T-helper 1 cell (primary cell): ENCODE measurements at regions not wholly inside any gene's neighbourhood (a gene's known extent, or its start where the extent isn't known, plus 50 kb on each side); places are given as distances from the start of the nearest gene placed in this dataset.

Experiments used
- DNase-seq, 5 donors: peaks; one replicate each; pipeline ENCODE4 v3.0.0-alpha.2; 2012 to 2020

DNA sequence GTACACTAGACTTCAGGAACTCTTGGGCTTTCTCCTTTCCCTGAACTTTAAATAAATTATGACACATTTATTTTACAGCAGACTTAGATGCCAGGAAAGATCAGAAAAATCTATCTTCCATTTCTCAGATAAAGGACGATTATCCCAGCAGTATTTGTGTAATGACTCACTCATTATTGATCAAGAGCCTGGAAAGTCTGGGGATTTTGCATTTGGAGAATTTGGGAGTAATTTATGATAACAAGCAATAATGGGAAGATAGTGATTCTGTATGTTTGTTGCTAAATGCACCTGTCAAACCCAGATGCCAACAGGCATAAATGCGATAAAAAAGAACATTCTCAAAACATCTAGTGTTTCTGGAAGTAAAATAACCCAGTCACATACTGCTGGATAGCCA lies 480.2 kb upstream of the ATP2B1 start:
- no peak for DNase-seq

DNA sequence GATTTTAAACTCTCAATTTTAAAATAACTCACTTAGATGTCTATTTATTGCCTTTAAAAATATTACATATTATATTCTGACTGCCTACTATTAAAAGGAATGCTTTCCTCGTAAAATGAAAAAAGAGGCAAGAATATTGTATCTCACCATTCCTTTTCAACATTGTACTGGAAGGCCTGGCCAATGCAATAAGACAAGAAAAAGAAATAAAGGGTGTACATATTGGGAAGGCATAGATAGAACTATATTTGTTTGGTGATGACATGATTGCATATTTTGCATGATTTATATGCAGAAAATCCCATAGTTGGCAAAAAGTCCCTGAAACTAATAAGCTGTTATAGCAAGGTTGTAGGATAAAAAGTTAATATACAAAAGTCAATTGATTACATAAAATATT lies 474.6 kb upstream of the ATP2B1 start:
- no peak for DNase-seq

DNA sequence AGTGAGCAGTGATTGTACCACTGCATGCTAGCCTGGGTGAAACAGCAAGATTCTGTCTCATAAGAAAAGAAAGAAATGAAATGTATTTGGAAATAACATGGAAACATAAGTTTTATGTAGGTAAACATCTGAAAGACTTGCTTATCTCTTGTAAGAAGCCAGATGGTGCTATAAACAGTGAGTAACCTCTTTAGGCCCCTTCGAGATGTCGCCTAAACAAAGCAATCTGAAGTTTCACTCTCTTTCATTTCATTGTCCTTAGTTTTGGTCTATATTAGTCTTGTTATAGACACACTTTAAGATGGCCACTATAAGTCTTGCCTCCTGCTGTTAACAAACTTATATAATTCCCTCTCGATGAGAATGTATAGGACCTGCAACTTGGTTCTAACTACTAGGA lies 472.6 kb upstream of the ATP2B1 start:
- no peak for DNase-seq

DNA sequence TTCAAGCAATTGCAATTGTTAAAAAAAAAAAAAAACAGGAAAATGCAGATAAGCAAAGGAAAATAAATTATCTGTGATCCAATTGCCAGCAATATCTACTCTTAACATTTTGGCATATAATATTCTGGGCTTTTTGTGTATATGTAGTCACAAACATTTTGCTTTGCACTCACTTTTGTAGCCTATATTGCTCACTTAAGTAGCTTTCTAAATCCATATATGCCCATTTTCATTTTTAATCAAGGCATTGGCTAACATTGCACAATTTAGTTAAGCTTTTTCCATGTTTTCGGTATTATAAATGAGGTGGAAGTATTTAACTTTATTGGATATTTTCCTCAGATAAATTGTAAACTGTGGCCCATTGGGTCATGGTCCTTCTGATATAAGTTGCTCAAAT lies 466.3 kb upstream of the ATP2B1 start:
- no peak for DNase-seq

DNA sequence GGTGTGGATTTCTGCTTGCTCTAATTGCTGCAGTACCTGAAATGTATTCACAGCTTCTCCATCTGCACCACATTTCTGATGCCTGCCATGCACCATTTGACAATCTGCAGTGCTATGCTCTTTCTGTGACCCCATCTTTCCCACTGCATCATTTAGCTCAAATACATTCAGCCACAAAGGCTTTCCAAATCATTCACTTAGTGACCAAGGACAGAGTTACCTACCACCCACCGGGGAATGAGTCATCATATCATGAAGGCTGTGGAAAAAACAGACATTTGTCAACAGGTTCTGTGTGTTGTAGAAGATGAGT lies 465.5 kb upstream of the ATP2B1 start:
- peak in 1 of 5 donors; percentile 17 for DNase-seq

DNA sequence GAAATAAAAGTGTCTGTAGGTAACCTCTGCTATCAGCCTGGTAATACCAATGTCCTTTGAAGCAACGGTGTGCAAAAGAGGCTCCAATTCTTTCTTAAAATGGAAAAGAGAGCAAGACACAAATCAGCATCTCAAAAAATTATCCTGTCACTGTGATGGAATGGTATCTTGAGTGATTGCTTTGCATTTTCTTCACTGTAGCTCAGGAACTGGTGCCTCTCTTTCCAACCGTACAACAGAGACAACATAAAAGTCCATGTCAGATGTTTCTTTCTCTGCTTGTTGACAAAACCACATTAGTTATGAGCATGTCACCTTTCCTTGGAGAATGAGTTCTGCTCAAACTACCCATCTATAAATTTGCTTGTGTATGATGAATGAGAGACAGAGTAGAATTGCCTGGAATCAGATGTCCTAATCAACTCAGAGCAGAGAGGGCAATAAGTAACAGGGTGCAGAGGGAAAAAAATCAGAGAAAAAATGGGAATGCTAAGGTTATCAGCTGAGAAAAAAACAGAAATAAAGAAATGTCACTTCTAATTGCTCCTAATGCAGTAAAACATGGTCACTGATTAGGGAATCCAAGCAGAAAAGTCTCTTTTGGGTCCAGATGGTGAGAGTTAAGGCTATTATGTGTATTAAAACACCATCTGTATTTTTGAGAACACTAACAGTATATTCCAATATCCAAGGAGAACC lies 465.0 kb upstream of the ATP2B1 start:
- no peak for DNase-seq

DNA sequence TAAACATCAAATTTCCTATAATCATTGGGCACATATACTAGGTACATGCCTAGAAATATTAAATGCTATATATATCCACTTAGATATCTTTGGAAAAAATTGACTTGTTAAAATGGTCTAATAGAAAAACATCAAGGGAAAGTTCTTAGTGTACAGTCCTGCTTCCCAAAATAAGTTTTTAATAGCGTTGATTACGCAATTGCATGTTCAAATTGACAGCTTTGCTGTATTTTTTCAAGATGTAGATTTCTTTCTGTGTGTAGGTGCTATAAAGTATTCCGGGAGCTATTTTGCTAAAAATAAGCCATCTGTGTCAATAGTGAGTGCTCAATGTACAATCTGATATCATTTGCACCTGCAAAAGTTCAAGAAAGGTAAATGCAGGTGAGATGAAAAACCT lies 463.9 kb upstream of the ATP2B1 start:
- DNase-seq, result no peak

DNA sequence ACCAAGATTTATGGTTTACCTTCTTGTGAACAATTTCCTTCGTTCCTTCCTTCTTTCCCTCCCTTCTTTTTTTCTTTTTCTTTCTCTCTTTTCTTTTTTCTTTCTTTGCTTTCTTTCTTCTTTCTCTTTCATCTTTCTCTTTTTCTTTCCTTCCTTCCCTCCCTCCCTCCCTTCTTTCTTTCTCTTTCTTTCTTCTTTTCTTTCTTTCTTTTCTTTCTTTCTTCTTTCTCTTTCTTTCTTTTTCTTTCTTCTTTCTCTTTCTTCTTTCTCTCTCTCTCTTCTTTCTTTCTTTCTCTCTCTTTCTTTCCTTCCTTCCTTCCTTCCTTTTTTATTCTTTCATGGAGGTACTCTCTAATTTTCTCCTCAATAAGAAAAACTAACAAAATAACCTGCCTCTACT lies 462.1 kb upstream of the ATP2B1 start:
- no peak for DNase-seq

DNA sequence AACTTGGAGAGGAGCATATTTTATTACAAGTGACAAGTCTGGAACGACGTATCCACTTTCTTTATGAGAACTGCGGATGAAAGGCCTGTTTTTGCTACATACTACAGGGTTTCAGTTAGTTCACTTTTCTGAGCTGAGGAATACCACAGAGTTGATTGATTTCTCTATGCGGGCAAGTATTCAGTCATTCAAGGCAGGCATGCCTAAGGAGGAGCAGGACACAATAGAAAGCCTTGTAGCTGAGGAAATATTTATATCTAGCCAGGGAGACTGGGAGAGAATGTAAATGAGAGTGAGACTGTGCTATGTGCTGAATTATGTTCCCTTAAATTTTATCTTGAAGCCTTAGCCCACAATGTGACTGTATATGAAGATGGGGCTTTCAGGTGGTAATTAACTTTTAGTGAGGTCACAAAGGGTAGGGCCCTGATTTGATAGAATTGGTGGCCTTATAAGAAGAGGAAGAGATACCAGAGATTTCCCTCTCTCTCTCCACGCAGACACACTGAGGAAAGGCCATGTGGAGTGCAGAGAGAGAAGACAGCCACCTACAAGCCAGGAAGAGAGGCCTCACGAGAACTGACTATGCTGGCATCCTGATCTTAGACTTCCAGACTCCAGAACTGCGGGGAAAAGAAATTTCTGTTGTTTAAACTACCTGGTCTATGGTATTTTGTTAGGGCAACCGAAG lies 459.0 kb upstream of the ATP2B1 start:
- DNase-seq, result no peak

DNA sequence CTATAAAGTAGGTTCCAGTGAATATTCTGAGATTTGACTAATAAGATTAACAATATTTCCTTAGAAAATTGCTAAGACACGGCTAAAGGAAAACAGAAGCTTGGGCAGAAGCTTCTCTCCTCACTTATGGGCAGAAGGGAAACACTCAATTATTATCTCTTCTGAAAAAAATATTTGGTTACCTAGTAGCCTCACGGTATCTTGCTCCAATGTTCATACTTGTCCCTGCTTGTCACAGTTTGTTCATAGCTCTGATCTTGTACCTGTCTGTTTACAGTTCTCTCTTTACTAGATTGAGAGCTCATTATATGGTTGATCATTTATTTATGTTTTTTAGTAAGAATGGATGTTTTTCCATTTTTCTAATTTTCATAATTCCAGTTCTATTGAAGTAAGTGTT lies 458.0 kb upstream of the ATP2B1 start:
- DNase-seq, result no peak

DNA sequence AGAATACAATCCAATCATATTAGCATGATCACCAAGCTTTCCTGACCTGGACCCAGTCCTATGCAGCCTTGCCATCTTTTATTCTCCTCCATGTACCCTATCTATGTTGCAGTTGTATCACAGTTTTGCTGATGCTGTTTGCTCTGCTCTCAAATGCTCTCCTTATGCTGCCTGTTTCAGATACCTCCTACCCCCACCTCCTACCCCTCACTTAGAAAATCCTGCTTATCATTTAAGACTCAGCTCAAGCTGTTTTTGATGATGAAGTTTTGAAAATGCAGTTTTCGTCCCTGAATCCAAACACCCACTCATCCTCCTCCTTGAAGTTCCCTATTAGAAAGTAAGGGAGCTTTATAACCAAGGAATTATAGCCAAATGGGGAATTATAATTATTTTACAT lies 457.4 kb upstream of the ATP2B1 start:
- DNase-seq, result no peak

DNA sequence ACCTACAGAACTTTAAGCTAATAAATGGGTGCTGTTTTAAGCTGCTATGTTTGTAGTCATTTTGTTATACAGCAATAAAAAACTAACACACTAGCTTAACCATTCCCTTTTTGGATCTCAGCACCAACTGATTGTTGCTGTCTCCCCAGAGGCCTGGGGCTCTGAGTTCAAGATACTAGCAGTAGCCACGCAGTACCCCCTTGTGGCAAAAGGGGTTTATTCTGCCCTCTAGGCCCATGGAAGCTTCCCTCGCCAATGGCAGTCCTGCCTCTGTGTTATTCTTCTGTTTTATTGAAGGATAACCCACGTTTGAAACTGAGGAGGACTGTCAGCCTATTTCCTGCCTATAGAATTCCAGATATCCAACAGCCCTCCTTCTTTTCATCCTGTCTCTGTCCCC lies 455.3 kb upstream of the ATP2B1 start:
- DNase-seq, result peak in 1 of 5 donors; percentile 3

DNA sequence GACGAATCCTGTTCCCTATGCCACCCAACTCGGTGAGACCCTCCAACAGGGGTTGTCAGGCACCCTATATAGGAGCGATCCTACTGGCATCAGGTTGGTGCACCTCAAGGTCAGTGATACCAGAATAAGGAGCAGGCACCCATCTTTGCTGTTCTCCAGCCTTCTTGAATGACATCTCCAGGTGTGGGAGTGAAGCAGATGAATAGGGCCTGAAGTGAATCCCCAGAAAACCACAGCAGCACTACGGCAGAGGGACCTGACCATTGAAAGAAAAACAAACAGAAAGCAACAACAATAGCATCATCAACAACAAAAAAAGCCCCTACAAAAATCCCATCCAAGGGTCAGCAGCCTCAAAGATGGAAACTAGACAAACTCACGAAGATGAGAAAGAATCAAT lies 445.2 kb upstream of the ATP2B1 start:
- no peak for DNase-seq

DNA sequence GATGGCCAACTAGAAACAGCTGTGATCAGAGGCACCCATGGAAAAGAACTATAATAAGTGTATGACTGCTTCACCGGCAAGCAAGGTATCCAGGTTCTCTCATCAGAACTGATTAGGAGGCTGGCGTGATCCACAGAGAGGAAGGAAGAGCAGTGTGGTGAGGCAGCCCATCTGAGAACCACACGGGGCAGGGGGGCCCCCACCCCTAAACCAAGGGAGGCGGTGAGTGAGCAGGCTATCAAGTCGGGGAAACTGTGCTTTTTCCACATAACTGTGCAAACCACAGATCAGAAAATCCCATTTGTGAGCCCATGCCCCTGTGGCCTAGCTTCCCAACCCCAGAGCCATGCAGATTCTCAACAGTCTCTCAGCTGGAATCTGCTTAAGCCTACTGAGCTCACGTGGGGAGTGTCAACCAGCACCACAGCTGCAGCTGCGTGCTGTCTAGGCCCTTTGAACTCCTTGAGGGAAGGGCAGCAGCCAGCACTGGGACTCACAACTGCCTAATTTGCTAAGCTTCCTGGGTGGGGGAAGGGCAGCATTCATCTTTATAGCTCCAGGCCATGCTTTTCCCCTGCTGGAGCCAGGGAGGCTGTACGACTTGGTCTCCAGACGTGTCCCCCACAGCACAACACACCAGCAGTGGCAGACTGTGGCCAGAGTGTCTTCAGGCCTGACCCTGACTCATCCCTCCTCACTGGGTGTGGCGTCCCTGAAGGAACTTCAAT lies 444.4 kb upstream of the ATP2B1 start:
- DNase-seq, result no peak

DNA sequence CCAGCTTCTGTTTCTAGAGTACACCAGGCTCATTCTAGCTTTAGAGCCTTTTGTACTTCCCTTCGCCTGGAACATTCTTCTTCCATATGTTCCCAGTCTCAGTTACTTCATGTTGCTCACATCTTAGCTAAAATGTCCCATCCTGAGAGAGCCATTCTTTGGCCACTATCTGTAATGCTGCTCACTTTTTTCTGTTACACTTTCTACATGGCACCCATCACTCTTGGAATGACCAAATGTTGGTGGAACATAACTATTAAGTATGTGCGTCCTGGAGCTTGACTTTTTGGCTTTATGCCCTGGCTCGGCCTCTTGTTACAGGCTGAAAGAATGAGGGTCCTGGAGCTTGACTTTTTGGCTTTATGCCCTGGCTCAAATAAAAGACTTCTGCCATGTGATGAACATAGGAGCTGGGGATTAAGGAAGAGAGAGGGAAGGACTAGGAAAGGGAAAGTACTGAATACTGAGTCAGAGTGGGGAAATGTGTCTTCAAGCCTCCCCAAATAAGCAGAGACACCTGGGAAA lies 442.9 kb upstream of the ATP2B1 start:
- no peak for DNase-seq

DNA sequence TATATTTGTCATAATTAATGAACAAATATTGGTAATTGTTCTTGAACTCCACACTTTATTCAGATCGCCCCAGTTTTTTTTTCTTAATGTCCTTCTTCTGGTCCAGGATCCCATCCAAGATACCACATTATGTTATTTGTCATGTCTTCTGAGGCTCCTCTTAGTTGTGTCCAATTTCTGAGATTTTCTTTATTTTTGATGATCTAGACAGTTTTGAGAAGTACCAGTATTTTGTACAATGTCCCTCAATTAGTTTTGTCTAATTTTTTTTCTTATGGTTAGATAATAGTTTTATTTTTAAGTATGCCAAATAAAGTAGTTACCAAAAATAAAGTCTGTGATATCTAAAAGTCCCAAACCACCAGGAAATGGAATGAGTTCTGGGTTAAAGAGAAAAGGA lies 440.8 kb upstream of the ATP2B1 start:
- no peak for DNase-seq

DNA sequence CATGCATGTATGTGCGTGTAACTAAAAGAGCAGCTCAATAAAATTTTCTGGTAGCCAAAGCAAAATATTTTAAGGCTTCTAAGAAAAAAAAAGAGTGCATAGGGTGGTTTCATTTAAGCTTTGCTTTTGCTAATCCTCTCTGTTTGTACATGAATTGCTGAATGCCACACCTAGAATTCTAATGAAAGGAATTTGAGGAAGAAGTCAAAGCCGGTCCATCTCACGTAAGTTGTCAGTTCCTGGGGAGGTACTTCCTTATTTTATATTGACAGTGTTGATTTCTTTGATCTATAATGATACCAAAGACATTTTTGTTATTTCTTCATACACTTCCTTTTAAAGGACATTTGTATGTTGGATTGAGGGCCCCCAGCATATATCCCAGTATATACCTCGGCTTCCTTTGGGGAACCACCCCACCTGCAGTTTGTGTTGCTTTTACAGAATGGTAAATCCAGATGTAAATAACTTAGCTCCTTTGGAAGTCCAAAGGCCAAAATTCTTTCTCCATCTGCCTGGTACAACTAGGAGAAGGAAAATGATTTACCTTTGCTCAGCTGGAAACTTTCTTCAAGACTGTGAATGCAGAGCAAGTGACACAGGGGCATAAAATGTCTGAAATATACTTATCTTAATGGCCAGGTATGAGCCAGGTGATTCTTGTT lies 420.9 kb upstream of the ATP2B1 start:
- DNase-seq, result no peak

DNA sequence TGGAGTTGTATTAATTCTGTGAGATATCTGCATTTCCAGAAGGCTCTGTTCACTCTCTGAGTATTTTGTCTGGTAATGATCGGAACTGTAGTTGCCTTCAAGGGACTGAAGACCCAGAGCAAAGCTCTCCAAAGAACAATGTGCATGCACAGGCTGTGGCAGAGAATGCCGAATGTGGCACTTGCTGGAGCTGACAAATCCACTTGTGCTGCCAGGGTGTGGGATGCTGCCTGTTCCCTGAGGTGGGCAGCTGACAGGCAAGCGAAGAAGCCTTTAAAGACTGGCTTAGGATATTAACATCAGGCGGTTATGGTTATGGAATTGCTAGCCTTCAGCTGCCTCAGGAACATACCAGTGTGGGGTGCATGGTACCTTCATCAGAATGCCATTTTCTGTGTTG lies 419.9 kb upstream of the ATP2B1 start:
- DNase-seq, result no peak

DNA sequence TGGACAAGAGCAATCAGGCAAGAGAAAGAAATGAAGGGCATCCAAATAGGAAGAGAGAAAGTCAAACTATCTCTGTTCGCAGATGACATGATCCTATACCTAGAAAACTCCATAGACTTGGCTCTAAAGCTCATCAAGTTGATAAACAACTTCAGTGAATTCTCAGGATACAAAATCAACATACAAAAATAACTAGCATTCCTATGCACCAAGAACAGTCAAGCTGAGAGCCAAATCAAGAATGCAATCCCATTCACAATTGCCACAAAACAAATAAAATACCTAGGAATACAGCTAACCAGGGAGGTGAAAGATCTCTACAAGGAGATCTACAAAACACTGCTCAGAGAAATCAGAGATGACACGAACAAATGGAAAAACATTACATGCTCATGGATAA lies 417.5 kb upstream of the ATP2B1 start:
- DNase-seq, result no peak

DNA sequence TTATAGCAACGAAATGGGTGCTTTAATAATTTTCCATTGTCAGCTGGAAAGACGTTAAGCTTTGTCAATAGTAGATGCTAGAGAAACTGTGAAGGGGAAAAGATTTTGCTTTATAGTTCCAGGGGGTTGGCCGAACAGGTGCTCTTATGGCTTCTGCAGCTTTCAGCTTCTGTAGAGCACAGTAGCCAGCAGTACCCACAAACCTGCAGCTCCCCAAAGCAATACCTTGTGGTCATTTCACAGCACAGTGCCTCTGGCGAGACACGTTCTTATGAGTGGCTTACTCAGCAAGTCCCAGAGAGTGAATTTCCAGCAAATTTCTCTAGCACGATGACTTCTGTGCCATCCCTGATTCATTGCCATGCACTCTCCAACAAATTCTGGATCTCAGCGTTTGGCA lies 416.3 kb upstream of the ATP2B1 start:
- DNase-seq, result no peak

DNA sequence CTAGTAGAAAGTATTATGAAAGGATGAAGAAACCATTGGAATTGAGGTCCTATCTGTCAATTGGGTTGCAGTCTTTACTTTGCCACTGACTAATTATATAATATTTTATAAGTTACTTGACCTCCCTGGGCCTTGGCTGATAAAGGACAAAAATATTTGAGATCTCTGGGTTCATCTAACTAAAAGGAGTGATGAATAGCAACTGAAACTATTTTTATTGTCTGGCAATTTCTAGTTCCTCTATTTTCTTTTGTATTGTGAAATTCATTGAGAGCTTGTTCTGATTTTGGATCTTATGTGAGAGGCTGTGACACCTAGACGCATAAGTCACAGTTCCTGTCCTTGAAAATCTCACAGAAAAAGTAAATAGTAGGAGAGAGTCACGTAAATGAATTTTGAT lies 415.7 kb upstream of the ATP2B1 start:
- no peak for DNase-seq

DNA sequence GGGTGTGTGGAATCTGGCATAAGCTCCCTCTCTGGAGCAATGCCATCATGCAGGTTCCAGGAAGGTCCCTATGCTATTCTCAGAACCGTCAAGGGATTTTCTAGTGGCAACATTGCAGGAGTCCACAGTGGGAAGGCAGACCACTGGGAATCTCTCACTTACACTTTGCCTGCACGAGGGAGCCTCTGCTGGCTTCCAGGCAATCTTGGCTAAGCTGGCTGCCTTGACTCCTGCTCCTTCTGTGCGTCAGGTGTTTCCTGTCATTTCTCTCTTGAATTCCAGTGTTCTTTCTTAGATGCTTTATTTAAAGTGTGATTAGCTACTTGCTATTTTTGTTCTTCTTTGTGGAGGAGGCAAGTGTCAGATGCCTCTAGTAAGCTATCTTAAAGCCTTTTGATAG lies 414.0 kb upstream of the ATP2B1 start:
- DNase-seq, result no peak

DNA sequence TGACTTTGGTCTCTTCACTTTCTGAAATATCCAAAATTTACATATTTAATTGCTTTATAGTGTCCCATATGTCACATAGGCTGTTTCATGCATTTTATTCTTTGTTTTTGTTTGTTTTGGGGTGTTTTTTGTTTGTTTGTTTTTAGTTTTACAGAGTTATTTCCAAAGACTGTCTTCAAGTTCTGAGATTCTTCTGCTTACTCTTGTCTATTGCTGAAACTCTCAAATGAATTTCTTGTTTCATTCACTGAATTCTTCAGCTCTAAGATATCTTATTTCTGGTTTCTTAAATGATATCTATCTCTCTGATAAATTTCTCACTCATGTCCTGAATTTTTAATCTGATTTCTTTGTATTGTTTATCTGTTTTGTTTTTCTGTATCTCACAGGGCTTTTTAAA lies 412.0 kb upstream of the ATP2B1 start:
- DNase-seq, result no peak

DNA sequence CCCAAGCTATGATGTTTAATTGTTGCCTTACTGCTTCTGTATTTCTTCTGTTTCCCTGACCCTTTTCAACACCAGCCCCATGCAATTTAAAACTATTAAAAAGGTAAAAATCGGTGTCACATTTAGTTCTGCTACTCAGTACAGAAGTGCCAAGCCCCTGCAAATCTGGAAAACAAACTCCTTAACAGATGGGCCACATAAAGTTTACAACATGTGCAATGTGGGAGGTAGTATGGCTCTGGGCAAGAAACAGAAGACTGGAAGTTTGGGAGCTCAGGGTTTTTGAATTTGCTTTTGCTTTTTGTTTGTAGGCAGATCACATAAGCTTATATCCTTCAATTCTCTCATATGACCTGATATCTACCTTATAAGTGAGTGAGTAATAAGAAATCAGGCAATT lies 404.0 kb upstream of the ATP2B1 start:
- DNase-seq, result no peak
